ENCODE measurements at regions not wholly inside any gene's neighbourhood (a gene's known extent, or its start where the extent isn't known, plus 50 kb on each side); places are given as distances from the start of the nearest gene placed in this dataset.

- Histone ChIP-seq H3K9me3 (no peaks in the 10 kb centered on the region), H3K4me3 (no peak overlapping the region), H3K4me1 (no peaks in the 10 kb centered on the region), H3K36me3 (no peaks in the 10 kb centered on the region), H3K27ac (no peak overlapping the region), H3K27me3 (no peaks in the 10 kb centered on the region)
- DNase-seq = no peak
- no peak for TF ChIP-seq CTCF (IDR thresholded peaks at IDR 0.05)
- intact Hi-C loops (cut with DNase I) = no loop called here
- no peak for ATAC-seq
Measured at GRCh38 chr6:2432292-2432691, 186.9 kb upstream of the GMDS start.

DNA sequence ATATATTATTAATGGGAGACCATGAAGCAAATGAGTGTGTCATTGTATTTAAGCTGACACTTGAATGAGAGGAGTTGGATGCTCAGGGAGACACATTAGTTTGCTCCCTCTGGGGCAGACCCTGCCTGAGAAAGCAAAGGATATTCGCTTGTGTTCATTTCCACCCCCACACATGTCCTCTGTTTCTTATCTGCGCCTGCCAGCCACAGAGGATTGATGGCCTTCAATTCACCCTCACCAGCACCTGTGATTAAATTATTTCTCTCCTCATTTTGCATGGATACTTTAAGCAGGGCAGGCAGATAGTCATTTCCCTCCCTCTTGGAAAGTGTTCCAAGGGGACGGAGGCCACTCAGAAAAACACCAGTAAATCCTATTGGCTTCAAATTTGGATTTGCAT, 185.2 kb upstream of the GMDS start:
- DNase-seq (no peak), ATAC-seq (no peak)
- Histone ChIP-seq H3K36me3 (no peaks in the 10 kb centered on the region), H3K9me3 (no peaks in the 10 kb centered on the region), H3K4me3 (no peak overlapping the region), H3K27ac (no peak overlapping the region), H3K27me3 (no peaks in the 10 kb centered on the region), H3K4me1 (no peaks in the 10 kb centered on the region)
- intact Hi-C loops (cut with DNase I) = no loop called here
- no peak for TF ChIP-seq CTCF (IDR thresholded peaks at IDR 0.05)

DNA sequence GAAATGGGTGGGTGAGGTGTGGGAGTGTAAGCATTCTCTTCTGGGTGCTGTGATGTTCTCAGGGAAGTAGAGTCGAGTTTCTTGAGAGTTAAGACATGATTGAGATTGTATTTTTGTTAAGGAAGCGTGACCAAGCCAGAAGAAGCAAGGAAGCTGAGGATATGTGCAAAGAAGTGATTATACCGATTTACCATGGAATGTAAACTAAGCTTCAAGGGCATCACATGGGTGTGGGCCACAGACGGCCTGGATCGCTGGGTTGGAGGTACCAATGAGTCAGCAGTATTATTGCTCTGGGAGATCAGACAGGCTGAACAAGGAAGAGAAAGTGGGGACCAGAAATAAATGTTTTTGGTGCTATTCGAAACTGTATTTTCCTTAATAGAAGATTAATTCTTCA, 184.1 kb upstream of the GMDS start:
- intact Hi-C loops (cut with DNase I) = no loop called here
- no peak overlapping the region for H3K27ac ChIP-seq

GRCh38 chr6:2429032-2429431, 183.6 kb upstream of the GMDS start:
- no peak for ATAC-seq
- intact Hi-C loops (cut with DNase I) = no loop called here

More for the DNA sequence above, 184.1 kb upstream of the GMDS start:
- no peaks in the 10 kb centered on the region for H3K4me1 ChIP-seq
- no peaks in the 10 kb centered on the region for H3K9me3 ChIP-seq
- H3K36me3 ChIP-seq = no peaks in the 10 kb centered on the region
- TF ChIP-seq CTCF (IDR thresholded peaks at IDR 0.05) = no peak
- ATAC-seq (no peak), DNase-seq (no peak)
- H3K4me3 ChIP-seq = no peak overlapping the region
- H3K27me3 ChIP-seq = no peaks in the 10 kb centered on the region

GRCh38 chr6:2426561-2427340, 181.3 kb upstream of the GMDS start:
- Histone ChIP-seq H3K27ac (no peak overlapping the region), H3K4me3 (no peak overlapping the region), H3K27me3 (no peaks in the 10 kb centered on the region), H3K4me1 (no peaks in the 10 kb centered on the region), H3K9me3 (no peaks in the 10 kb centered on the region), H3K36me3 (no peaks in the 10 kb centered on the region)
- DNase-seq = no peak
- TF ChIP-seq CTCF (IDR thresholded peaks at IDR 0.05) = no peak
- intact Hi-C loops (cut with DNase I) = no loop called here
- no peak for ATAC-seq

More at GRCh38 chr6:2429032-2429431, 183.6 kb upstream of the GMDS start:
- Histone ChIP-seq H3K4me3 (no peak overlapping the region), H3K27ac (no peak overlapping the region), H3K36me3 (no peaks in the 10 kb centered on the region), H3K4me1 (no peaks in the 10 kb centered on the region), H3K27me3 (no peaks in the 10 kb centered on the region), H3K9me3 (no peaks in the 10 kb centered on the region)
- no peak for TF ChIP-seq CTCF (IDR thresholded peaks at IDR 0.05)
- DNase-seq = no peak

All from left lung (tissue), 4 donors.